ENCODE measurements at regions not wholly inside any gene's neighbourhood (a gene's known extent, or its start where the extent isn't known, plus 50 kb on each side); places are given as distances from the start of the nearest gene placed in this dataset.

DNA sequence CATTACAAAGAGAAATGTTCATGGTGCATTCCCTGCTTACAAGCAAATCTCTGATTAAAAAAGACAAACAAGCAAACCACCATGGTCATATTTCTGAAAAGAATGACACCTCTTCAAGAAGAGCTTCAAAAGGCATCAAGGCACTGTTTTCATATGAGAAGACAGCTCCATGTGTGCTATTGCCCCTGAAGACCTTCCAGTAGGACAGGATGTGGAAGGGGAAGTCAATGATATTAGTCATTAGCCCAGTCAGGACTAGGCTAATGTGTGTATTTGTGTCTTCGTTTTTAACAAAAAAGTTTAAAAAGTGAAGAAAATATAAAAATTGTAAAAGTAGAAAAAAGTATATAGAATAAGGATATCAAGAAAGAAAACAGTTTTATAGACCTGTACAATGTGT lies 534.7 kb upstream of the ARGLU1 start:
- TF ChIP-seq CTCF (conservative IDR thresholded peaks at IDR 0.05 in 1 of 2, IDR thresholded peaks at IDR 0.05 in 1 of 2; ENCODE audit: extremely low read depth in 1 of 2, insufficient read depth in 1 of 2, low read depth in 1 of 2, low read length in 2 of 2), result no peak
- TF ChIP-seq EZH2 (IDR thresholded peaks at IDR 0.05; ENCODE audit: borderline replicate concordance, low read length), result no peak
